Panc1 (cell line): ENCODE measurements at regions not wholly inside any gene's neighbourhood (a gene's known extent, or its start where the extent isn't known, plus 50 kb on each side); places are given as distances from the start of the nearest gene placed in this dataset.

Source experiments
- ATAC-seq: fragments of 200-7000 bp; cut with Tn5 transposase; 2 replicates; pipeline ENCODE4 v1.9.1; 2020; ENCODE audit warnings: mild to moderate bottlenecking, moderate library complexity
- BruUV-seq: library from RNA; stranded (reverse); fragments of 400-500 nt; replicated peaks from 2 replicates; lab custom pipeline; 2021; lab: Mats Ljungman, UMichigan
- CTCF ChIA-PET: fragments of 300-600 bp; sonication (Branson Sonifier 250); formaldehyde crosslinking; loops from one replicate; lab custom pipeline; 2022; ENCODE audit warnings: antibody characterized with exemption; lab: Charles Lee
- POLR2A ChIA-PET: fragments of 300-600 bp; sonication (Branson Sonifier 250); formaldehyde crosslinking; loops from one replicate; lab custom pipeline; 2022; ENCODE audit warnings: antibody characterized with exemption; lab: Charles Lee
- DNase-seq: peaks from one replicate; pipeline ENCODE4 v3.0.0-alpha.2; 2010; ENCODE audit warnings: low read depth, low spot score
- H3K27ac ChIP-seq: 2 replicates; pipeline ENCODE4 v1.5.1; 2011; ENCODE audit warnings: mild to moderate bottlenecking, low read length, inconsistent platforms
- H3K27me3 ChIP-seq: fragments of 200-500 bp; sonication (Bioruptor generic); 2 replicates; pipeline ENCODE4 v1.6.0; 2014; ENCODE audit warnings: low read length, inconsistent platforms; ENCODE audit not compliant: control insufficient read depth, insufficient read depth
- H3K36me3 ChIP-seq: fragments of 200-500 bp; sonication (Bioruptor generic); 2 replicates; pipeline ENCODE4 v1.5.1; 2014; ENCODE audit warnings: inconsistent platforms, mild to moderate bottlenecking, low read length, moderate library complexity; ENCODE audit not compliant: control insufficient read depth, insufficient read depth
- H3K4me1 ChIP-seq: 2 replicates; pipeline ENCODE4 v1.5.1; 2011; ENCODE audit warnings: inconsistent platforms, mild to moderate bottlenecking, low read length, moderate library complexity; ENCODE audit not compliant: control insufficient read depth, insufficient read depth
- H3K4me3 ChIP-seq, 2 experiments: 2 replicates each; pipeline ENCODE4 v1.5.1; 2011 to 2012; ENCODE audit warnings: low read depth in 2 of 2, low read length in 2 of 2, mild to moderate bottlenecking in 2 of 2, inconsistent platforms in 1 of 2, moderate library complexity in 1 of 2
- H3K9me3 ChIP-seq: fragments of 200-500 bp; sonication (Bioruptor generic); 2 replicates; pipeline ENCODE4 v1.5.1; 2014; ENCODE audit warnings: low read depth, mild to moderate bottlenecking, inconsistent platforms, low read length, moderate library complexity; ENCODE audit not compliant: control insufficient read depth, insufficient read depth
- CTCF ChIP-seq: fragments of 450-650 bp; IDR thresholded peaks from 2 replicates; pipeline ENCODE4 v1.5.1; 2017; ENCODE audit warnings: mild to moderate bottlenecking
- POLR2AphosphoS5 ChIP-seq: IDR thresholded peaks from 2 replicates; pipeline ENCODE4 v1.6.1; 2012; ENCODE audit warnings: mild to moderate bottlenecking, low read depth, low read length, moderate library complexity
- REST ChIP-seq, 2 experiments: IDR thresholded peaks; 2 replicates each; pipeline ENCODE4 v1.6.1; 2011 to 2012; ENCODE audit warnings: low read depth in 2 of 2, control low read depth in 1 of 2, low read length in 1 of 2, mild to moderate bottlenecking in 1 of 2, moderate library complexity in 1 of 2; ENCODE audit not compliant: insufficient read depth in 1 of 2
- SIN3A ChIP-seq: IDR thresholded peaks from 2 replicates; pipeline ENCODE4 v1.6.1; 2012; ENCODE audit warnings: low read depth, mild to moderate bottlenecking, low read length, moderate library complexity, borderline replicate concordance; ENCODE audit not compliant: insufficient read depth
- TCF7L2 ChIP-seq: IDR thresholded peaks from 2 replicates; pipeline ENCODE4 v1.6.1; 2011; ENCODE audit warnings: mild to moderate bottlenecking, low read depth, low read length, inconsistent platforms
- in situ Hi-C: cut with HindIII; loops from 2 replicates; pipeline ENCODE4 v1.10.0; 2016; ENCODE audit warnings: low sequenced_read_pairs, low pct_unique_long_range_greater_than_20kb
- intact Hi-C: fragments of 100-400 bp; cut with micrococcal nuclease; formaldehyde crosslinking; loops from one replicate; pipeline ENCODE4 v1.10.0; 2022; ENCODE audit not compliant: unreplicated experiment

- intact Hi-C loops = no loop called here
- H3K9me3 ChIP-seq = no peaks in the 10 kb centered on the region
- BruUV-seq = no TSS peak
- ATAC-seq = no peak
- H3K4me3 ChIP-seq = no peak overlapping the region
- H3K4me1 ChIP-seq = no peaks in the 10 kb centered on the region
- in situ Hi-C loops = no loop called here
- H3K36me3 ChIP-seq = no peaks in the 10 kb centered on the region
- no peaks in the 10 kb centered on the region for H3K27me3 ChIP-seq
- TF ChIP-seq SIN3A (no peak), CTCF (no peak), REST (IDR thresholded peaks at IDR 0.05; ENCODE audit: insufficient read depth in 1 of 2, low read depth in 2 of 2, low read length in 1 of 2) (no peak), TCF7L2 (no peak), POLR2AphosphoS5 (no peak)
- POLR2A ChIA-PET = no interaction called here
- CTCF ChIA-PET = no interaction called here
- DNase-seq = no peak
- H3K27ac ChIP-seq = no peak overlapping the region
Observed at GRCh38 chr3:68176600-68176999, 522.2 kb upstream of the SUCLG2 start.

GRCh38 chr3:68173012-68173634 is 518.7 kb upstream of the SUCLG2 start:
- CTCF ChIA-PET = no interaction called here
- Histone ChIP-seq H3K4me1 (no peaks in the 10 kb centered on the region), H3K27me3 (no peaks in the 10 kb centered on the region), H3K27ac (no peak overlapping the region), H3K9me3 (no peaks in the 10 kb centered on the region), H3K4me3 (no peak overlapping the region), H3K36me3 (no peaks in the 10 kb centered on the region)
- no peak for TF ChIP-seq REST (IDR thresholded peaks at IDR 0.05; ENCODE audit: insufficient read depth in 1 of 2, low read depth in 2 of 2, low read length in 1 of 2)
- no peak for ATAC-seq
- no TSS peak for BruUV-seq
- in situ Hi-C loops = no loop called here
- POLR2A ChIA-PET = no interaction called here
- intact Hi-C loops = no loop called here
- DNase-seq = no peak
